HEK293 (cell line): ENCODE measurements at regions not wholly inside any gene's neighbourhood (a gene's known extent, or its start where the extent isn't known, plus 50 kb on each side); places are given as distances from the start of the nearest gene placed in this dataset.

Source experiments
- BCL11A ChIP-seq: fragments of 450-650 bp; formaldehyde crosslinking; IDR thresholded peaks from 2 replicates; pipeline ENCODE4 v1.5.1; 2016; ENCODE audit warnings: low read depth, missing biosample characterization, missing genetic modification characterization
- GLI4 ChIP-seq: fragments of 450-650 bp; formaldehyde crosslinking; IDR thresholded peaks from 2 replicates; pipeline ENCODE4 v1.5.1; 2016; ENCODE audit warnings: missing biosample characterization, missing genetic modification characterization
- KLF16 ChIP-seq: fragments of 450-650 bp; formaldehyde crosslinking; IDR thresholded peaks from 2 replicates; pipeline ENCODE4 v1.5.1; 2017; ENCODE audit warnings: missing biosample characterization, missing genetic modification characterization
- PRDM2 ChIP-seq: fragments of 450-650 bp; formaldehyde crosslinking; IDR thresholded peaks from 2 replicates; pipeline ENCODE4 v1.5.1; 2016; ENCODE audit warnings: missing biosample characterization, missing genetic modification characterization, borderline replicate concordance
- RBAK ChIP-seq: fragments of 450-650 bp; formaldehyde crosslinking; IDR thresholded peaks from 2 replicates; pipeline ENCODE4 v1.5.1; 2016; ENCODE audit warnings: missing biosample characterization, missing genetic modification characterization
- TRIM28 ChIP-seq: IDR thresholded peaks from 2 replicates; pipeline ENCODE4 v1.6.1; 2011; ENCODE audit warnings: low read length, control low read depth, borderline replicate concordance
- ZFP69B ChIP-seq: fragments of 450-650 bp; formaldehyde crosslinking; IDR thresholded peaks from 2 replicates; pipeline ENCODE4 v1.5.1; 2016; ENCODE audit warnings: missing biosample characterization, missing genetic modification characterization
- ZIC2 ChIP-seq: fragments of 450-650 bp; formaldehyde crosslinking; IDR thresholded peaks from 2 replicates; pipeline ENCODE4 v1.5.1; 2016; ENCODE audit warnings: missing biosample characterization, missing genetic modification characterization
- ZNF157 ChIP-seq: fragments of 450-650 bp; formaldehyde crosslinking; IDR thresholded peaks from 2 replicates; pipeline ENCODE4 v1.5.1; 2016; ENCODE audit warnings: missing biosample characterization, missing genetic modification characterization
- ZNF174 ChIP-seq: fragments of 450-650 bp; formaldehyde crosslinking; IDR thresholded peaks from 2 replicates; pipeline ENCODE4 v1.5.0; 2017; ENCODE audit warnings: missing biosample characterization, mild to moderate bottlenecking, missing genetic modification characterization
- ZNF211 ChIP-seq: fragments of 450-650 bp; formaldehyde crosslinking; IDR thresholded peaks from 2 replicates; pipeline ENCODE4 v1.5.1; 2016; ENCODE audit warnings: low read depth, missing biosample characterization, missing genetic modification characterization
- ZNF24 ChIP-seq: fragments of 450-650 bp; formaldehyde crosslinking; IDR thresholded peaks from 2 replicates; pipeline ENCODE4 v1.5.1; 2016; ENCODE audit warnings: missing biosample characterization, missing genetic modification characterization
- ZNF292 ChIP-seq: fragments of 450-650 bp; formaldehyde crosslinking; IDR thresholded peaks from 2 replicates; pipeline ENCODE4 v1.5.1; 2016; ENCODE audit warnings: low read depth, missing biosample characterization, missing genetic modification characterization, borderline replicate concordance
- ZNF37A ChIP-seq: fragments of 450-650 bp; IDR thresholded peaks from 2 replicates; pipeline ENCODE4 v1.5.1; 2018; ENCODE audit warnings: missing biosample characterization, missing genetic modification characterization
- ZNF391 ChIP-seq: fragments of 450-650 bp; formaldehyde crosslinking; IDR thresholded peaks from 2 replicates; pipeline ENCODE4 v1.5.1; 2016; ENCODE audit warnings: low read depth, missing biosample characterization, missing genetic modification characterization, borderline replicate concordance
- ZNF488 ChIP-seq: fragments of 450-650 bp; formaldehyde crosslinking; IDR thresholded peaks from 2 replicates; pipeline ENCODE4 v1.5.1; 2016; ENCODE audit warnings: missing biosample characterization, missing genetic modification characterization
- ZNF518A ChIP-seq: fragments of 450-650 bp; formaldehyde crosslinking; conservative IDR thresholded peaks from 2 replicates; pipeline ENCODE4 v1.5.1; 2016; ENCODE audit warnings: low read depth, missing biosample characterization, missing genetic modification characterization
- ZNF530 ChIP-seq: fragments of 450-650 bp; formaldehyde crosslinking; IDR thresholded peaks from 2 replicates; pipeline ENCODE4 v1.5.1; 2016; ENCODE audit warnings: low read depth, missing biosample characterization, missing genetic modification characterization
- ZNF544 ChIP-seq: fragments of 450-650 bp; formaldehyde crosslinking; IDR thresholded peaks from 2 replicates; pipeline ENCODE4 v1.5.0; 2017; ENCODE audit warnings: missing biosample characterization, missing genetic modification characterization
- ZNF626 ChIP-seq: fragments of 450-650 bp; sonication (Bioruptor Pico); formaldehyde crosslinking; IDR thresholded peaks from 2 replicates; pipeline ENCODE4 v1.5.1; 2018; ENCODE audit warnings: missing biosample characterization, missing genetic modification characterization, inconsistent platforms
- ZNF660 ChIP-seq: fragments of 450-650 bp; IDR thresholded peaks from 2 replicates; pipeline ENCODE4 v1.5.1; 2018; ENCODE audit warnings: missing biosample characterization, mild to moderate bottlenecking, missing genetic modification characterization
- ZNF664 ChIP-seq: fragments of 450-650 bp; formaldehyde crosslinking; IDR thresholded peaks from 2 replicates; pipeline ENCODE4 v1.5.1; 2016; ENCODE audit warnings: missing biosample characterization, missing genetic modification characterization
- ZNF670 ChIP-seq: fragments of 450-650 bp; formaldehyde crosslinking; IDR thresholded peaks from 2 replicates; pipeline ENCODE4 v1.5.1; 2016; ENCODE audit warnings: missing biosample characterization, missing genetic modification characterization, low read depth
- TF ChIP-seq, protein P1 (sequence below): fragments of 450-650 bp; formaldehyde crosslinking; IDR thresholded peaks from 2 replicates; pipeline ENCODE4 v1.5.1; 2017; ENCODE audit warnings: missing biosample characterization, missing genetic modification characterization
- TF ChIP-seq, protein P2 (sequence below): fragments of 450-650 bp; formaldehyde crosslinking; IDR thresholded peaks from 2 replicates; pipeline ENCODE4 v1.5.1; 2016; ENCODE audit warnings: missing biosample characterization, missing genetic modification characterization

- TF ChIP-seq ZNF626 (tag by site-specific recombination), result no peak
- no peak for TF ChIP-seq RBAK (tag by site-specific recombination)
- peak; percentile 58; the same call in 1 of the 2 replicates for TF ChIP-seq ZNF24 (tag by site-specific recombination)
- no peak for TF ChIP-seq ZNF664 (tag by site-specific recombination)
- TF ChIP-seq, protein P1, sequence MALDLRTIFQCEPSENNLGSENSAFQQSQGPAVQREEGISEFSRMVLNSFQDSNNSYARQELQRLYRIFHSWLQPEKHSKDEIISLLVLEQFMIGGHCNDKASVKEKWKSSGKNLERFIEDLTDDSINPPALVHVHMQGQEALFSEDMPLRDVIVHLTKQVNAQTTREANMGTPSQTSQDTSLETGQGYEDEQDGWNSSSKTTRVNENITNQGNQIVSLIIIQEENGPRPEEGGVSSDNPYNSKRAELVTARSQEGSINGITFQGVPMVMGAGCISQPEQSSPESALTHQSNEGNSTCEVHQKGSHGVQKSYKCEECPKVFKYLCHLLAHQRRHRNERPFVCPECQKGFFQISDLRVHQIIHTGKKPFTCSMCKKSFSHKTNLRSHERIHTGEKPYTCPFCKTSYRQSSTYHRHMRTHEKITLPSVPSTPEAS (tag by site-specific recombination), result no peak
- no peak for TF ChIP-seq TRIM28
- no peak for TF ChIP-seq ZNF211 (tag by site-specific recombination)
- TF ChIP-seq, protein P2, sequence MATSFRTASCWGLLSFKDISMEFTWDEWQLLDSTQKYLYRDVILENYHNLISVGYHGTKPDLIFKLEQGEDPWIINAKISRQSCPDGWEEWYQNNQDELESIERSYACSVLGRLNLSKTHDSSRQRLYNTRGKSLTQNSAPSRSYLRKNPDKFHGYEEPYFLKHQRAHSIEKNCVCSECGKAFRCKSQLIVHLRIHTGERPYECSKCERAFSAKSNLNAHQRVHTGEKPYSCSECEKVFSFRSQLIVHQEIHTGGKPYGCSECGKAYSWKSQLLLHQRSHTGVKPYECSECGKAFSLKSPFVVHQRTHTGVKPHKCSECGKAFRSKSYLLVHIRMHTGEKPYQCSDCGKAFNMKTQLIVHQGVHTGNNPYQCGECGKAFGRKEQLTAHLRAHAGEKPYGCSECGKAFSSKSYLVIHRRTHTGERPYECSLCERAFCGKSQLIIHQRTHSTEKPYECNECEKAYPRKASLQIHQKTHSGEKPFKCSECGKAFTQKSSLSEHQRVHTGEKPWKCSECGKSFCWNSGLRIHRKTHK, result no peak
- no peak for TF ChIP-seq ZNF174
- no peak for TF ChIP-seq ZNF660 (tag by site-specific recombination)
- no peak for TF ChIP-seq ZNF157 (tag by site-specific recombination)
- no peak for TF ChIP-seq ZFP69B
- no peak for TF ChIP-seq ZNF518A (tag by site-specific recombination)
- no peak for TF ChIP-seq KLF16 (tag by site-specific recombination)
- no peak for TF ChIP-seq ZNF292 (tag by site-specific recombination)
- TF ChIP-seq BCL11A (tag by site-specific recombination), result no peak
- no peak for TF ChIP-seq ZNF391 (tag by site-specific recombination)
- TF ChIP-seq GLI4 (tag by site-specific recombination), result no peak
- TF ChIP-seq ZNF488 (tag by site-specific recombination), result no peak
- TF ChIP-seq ZNF670, result no peak
- TF ChIP-seq PRDM2 (tag by site-specific recombination), result no peak
- TF ChIP-seq ZNF37A (tag by site-specific recombination), result no peak
- TF ChIP-seq ZNF530 (tag by site-specific recombination), result no peak
- TF ChIP-seq ZIC2 (tag by site-specific recombination), result no peak
- TF ChIP-seq ZNF544 (tag by site-specific recombination), result no peak
These were observed 356.1 kb upstream of the ZC3H15 start (continued) for GRCh38 chr2:186129767-186130581.
